RWPE1 (cell line): ENCODE measurements at regions not wholly inside any gene's neighbourhood (a gene's known extent, or its start where the extent isn't known, plus 50 kb on each side); places are given as distances from the start of the nearest gene placed in this dataset.

Experiments used
- CTCF ChIA-PET: fragments of 350-600 bp; sonication (Branson Sonifier 250); formaldehyde crosslinking; extraction: SDS; loops from one replicate; lab custom pipeline; 2021; lab: Yijun Ruan, JAX
- POLR2A ChIA-PET: fragments of 400-600 bp; formaldehyde crosslinking; extraction: SDS; loops from one replicate; lab custom pipeline; 2020; ENCODE audit warnings: antibody characterized with exemption; ENCODE audit not compliant: low non-redundant PET; lab: Yijun Ruan, JAX
- DNase-seq: peaks from one replicate; pipeline ENCODE4 v3.0.0; 2012; ENCODE audit warnings: low spot score
- H3K27ac ChIP-seq: fragments of 450-650 bp; 2 replicates; pipeline ENCODE4 v1.5.1; 2017
- TF ChIP-seq, protein P1 (sequence below): fragments of 450-650 bp; conservative IDR thresholded peaks from 2 replicates; pipeline ENCODE4 v1.5.1; 2017; ENCODE audit warnings: low read depth, mild to moderate bottlenecking

DNA sequence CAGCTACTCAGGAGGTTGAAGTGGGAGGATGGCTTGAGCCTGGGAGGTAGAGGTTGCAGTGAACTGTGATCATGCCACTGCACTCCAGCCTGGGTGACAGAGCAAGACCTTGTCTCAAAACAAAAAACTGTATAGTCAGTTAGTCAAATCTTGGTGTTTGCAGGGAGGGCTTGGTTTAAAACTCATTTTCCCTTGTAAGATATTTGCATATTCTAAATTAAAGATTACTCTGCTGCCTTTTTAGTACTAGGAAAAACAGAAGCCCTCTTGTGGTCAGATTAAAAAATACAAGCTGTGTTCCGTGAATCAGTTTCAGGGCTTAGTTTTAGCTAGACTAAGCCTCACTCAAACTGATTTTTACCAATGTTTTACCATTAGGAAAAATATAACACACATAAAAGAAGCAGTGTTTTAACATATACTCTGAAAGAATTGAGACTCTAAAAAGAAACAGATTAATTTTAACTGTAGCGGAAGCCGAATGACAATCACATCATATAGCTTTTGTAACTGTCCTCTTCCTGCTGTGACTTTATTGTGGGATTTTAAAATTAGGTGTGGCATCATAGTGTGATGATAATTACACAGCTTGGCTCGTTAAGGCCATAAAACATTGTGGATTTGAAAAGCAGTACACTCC is 84.9 kb upstream of the BASP1 start:
- ChIA-PET POLR2A (no interaction called here), CTCF (interaction anchor here (0.5 to 1.9 kb wide), 14 partner anchors 11 to 665 kb away, joined by 3 to 9 read pairs (median 4); no protein-coding TSS in a partner anchor)
- peak; percentile 47 for DNase-seq
- no peak overlapping the region for H3K27ac ChIP-seq
- TF ChIP-seq, protein P1, sequence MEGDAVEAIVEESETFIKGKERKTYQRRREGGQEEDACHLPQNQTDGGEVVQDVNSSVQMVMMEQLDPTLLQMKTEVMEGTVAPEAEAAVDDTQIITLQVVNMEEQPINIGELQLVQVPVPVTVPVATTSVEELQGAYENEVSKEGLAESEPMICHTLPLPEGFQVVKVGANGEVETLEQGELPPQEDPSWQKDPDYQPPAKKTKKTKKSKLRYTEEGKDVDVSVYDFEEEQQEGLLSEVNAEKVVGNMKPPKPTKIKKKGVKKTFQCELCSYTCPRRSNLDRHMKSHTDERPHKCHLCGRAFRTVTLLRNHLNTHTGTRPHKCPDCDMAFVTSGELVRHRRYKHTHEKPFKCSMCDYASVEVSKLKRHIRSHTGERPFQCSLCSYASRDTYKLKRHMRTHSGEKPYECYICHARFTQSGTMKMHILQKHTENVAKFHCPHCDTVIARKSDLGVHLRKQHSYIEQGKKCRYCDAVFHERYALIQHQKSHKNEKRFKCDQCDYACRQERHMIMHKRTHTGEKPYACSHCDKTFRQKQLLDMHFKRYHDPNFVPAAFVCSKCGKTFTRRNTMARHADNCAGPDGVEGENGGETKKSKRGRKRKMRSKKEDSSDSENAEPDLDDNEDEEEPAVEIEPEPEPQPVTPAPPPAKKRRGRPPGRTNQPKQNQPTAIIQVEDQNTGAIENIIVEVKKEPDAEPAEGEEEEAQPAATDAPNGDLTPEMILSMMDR: peak; percentile 86

DNA sequence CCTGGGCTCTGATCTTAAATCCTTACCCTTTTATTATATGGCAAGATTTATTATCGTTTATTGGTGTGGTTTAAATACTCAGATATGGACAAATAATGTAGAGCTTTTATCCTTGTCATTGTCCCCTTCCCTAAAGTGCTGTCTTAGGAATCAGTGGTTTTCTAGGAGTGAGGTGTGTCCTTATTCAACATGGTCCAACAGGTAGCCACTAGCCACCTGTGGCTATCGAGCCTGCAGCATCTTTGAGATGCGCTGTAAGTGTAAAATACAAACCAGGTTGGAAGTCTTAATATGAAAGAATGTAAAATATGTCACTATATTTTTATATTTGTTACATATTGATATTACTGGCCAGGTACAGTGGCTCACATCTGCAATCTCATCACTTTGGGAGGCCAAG is 82.4 kb upstream of the BASP1 start:
- no peak for DNase-seq
- CTCF ChIA-PET: no interaction called here
- TF ChIP-seq, protein P1: no peak
- POLR2A ChIA-PET: no interaction called here
- no peak overlapping the region for H3K27ac ChIP-seq

DNA sequence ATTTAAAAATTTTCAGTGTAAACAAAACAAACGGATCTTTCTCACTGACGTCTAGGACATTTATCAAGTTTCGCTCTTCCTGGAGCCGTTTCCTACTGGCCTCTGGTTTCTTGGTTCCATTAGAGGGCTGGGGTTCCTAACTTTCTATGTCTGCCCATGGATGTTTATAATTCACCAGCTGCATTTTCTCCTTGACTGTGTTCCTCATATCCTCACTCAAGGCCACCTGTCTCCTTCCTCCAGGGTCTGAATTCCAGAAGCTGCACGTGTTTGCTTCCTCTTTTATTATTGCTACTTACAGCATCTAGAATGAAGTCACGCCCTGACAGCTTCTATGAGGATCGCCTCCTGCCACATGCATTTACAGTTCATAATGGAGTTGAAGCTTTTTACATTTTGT is 74.1 kb upstream of the BASP1 start:
- POLR2A ChIA-PET: no interaction called here
- no peak overlapping the region for H3K27ac ChIP-seq
- DNase-seq: no peak
- CTCF ChIA-PET: interaction anchor here (0.6 to 1.5 kb wide), 3 partner anchors 10 to 309 kb away, joined by 3 to 6 read pairs (median 4); no protein-coding TSS in a partner anchor
- TF ChIP-seq, protein P1: no peak

DNA sequence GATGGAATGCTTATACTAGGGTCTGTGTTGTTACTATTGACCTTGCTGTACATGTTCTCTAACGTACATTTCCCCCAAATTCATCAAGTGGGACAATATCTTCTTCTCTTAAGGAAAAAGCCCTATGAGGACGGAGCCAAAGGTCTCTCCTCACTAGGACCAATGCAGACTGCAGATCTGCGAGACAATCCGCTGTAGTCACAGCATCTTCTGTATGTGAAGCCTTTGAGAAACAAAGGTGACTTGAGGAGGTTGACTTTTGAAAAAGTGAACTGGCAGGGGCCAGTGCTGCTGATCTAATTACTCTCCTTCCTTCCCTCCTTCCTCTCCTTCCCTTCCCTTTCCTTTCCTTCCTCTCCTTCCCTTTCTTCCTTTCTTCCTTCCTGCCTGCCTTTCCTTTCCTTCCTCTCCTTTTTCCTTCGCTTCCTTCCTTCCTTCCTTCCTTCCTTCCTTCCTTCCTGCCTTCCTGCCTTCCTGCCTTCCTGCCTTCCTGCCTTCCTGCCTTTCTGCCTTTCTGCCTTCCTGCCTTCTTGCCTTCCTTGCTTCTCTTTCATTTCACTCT is 71.1 kb upstream of the BASP1 start:
- H3K27ac ChIP-seq: no peak overlapping the region
- no peak for DNase-seq
- ChIA-PET CTCF (no interaction called here), POLR2A (no interaction called here)
- TF ChIP-seq, protein P1: no peak

DNA sequence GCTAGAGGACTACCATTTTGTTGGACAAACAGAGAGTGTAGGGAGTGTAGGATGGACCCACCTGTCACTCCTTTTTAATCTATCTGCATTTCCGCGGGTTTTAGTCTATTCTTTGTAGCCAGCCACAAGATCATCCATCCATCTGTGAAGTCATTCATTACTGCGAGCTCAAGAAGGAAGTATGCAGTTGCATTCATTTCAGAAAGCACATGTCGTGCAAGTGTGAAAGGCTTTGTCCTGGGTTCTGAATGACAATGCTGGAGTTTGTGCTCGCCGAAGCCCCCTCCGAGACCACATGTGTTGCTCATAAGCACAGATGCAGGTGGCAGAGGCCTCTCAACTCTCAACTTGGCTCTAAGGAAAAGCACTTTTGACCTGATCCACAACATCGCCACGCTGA is 70.3 kb upstream of the BASP1 start:
- ChIA-PET CTCF (no interaction called here), POLR2A (no interaction called here)
- TF ChIP-seq, protein P1: no peak
- no peak overlapping the region for H3K27ac ChIP-seq
- no peak for DNase-seq

DNA sequence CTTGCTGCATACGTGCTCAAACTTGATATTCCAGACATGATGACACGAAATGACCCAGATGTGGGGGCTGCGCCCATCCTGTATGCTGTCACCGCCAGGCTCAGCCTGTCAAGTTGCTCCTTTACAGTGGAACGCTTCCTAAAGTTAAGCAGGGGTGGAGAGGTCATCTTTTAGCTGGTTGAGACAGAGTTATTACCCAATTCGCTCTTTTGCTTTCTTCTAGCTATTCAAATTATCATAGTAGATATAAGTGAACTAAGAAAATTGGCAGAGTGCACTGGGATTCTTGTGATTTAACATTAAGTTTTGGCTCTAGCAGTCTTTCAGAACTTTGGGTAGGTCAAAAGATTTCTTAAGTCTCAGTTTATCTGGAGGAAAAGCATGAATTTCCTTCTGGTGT is 69.8 kb upstream of the BASP1 start:
- DNase-seq: no peak
- H3K27ac ChIP-seq: no peak overlapping the region
- POLR2A ChIA-PET: no interaction called here
- TF ChIP-seq, protein P1: no peak
- CTCF ChIA-PET: interaction anchor here (0.6 kb wide), 1 partner anchor 43 kb away, joined by 3 read pairs; no protein-coding TSS in a partner anchor
